A549 (cell line): ENCODE measurements at regions not wholly inside any gene's neighbourhood (a gene's known extent, or its start where the extent isn't known, plus 50 kb on each side); places are given as distances from the start of the nearest gene placed in this dataset.

Experiments used
- ATAC-seq, 2 experiments: fragments of 200-7000 bp in 1 of 2; fragments of >200 bp in 1 of 2; cut with Nextera tagmentation in 1 of 2; cut with Tn5 transposase in 1 of 2; 3 replicates each; pipeline versions ENCODE4 v1.8.0 to v1.9.1; 2018 to 2020; ENCODE audit warnings: mild to moderate bottlenecking in 1 of 2, moderate library complexity in 1 of 2
- CTCF ChIA-PET: fragments of 300-600 bp; sonication (Branson Sonifier 250); formaldehyde crosslinking; extraction: SDS; loops from one replicate; lab custom pipeline; 2021; ENCODE audit warnings: antibody characterized with exemption, inconsistent platforms; lab: Yijun Ruan, JAX
- POLR2A ChIA-PET: fragments of 350-600 bp; formaldehyde crosslinking; extraction: SDS; loops from one replicate; lab custom pipeline; 2021; ENCODE audit warnings: antibody characterized with exemption, inconsistent platforms; lab: Yijun Ruan, JAX
- DNase-seq, 2 experiments: peaks; one replicate each; pipeline versions ENCODE4 v3.0.0 to v3.0.0-alpha.2; 2011 to 2016; ENCODE audit warnings: low read depth in 1 of 2, low spot score in 1 of 2
- FAIRE-seq: peaks from 2 replicates; lab custom pipeline; 2011; peaks lifted over from hg19 to GRCh38; lab: Jason Lieb, UNC
- H3K27ac ChIP-seq, 2 experiments: fragments of >200 bp; sonication (Bioruptor Twin); formaldehyde crosslinking; 3 replicates each; pipeline ENCODE4 v1.5.1; 2016 to 2017
- H3K4me1 ChIP-seq: fragments of >200 bp; sonication (Bioruptor Twin); formaldehyde crosslinking; 3 replicates; pipeline ENCODE4 v1.6.1; 2016
- H3K4me2 ChIP-seq: fragments of >200 bp; sonication (Bioruptor Twin); formaldehyde crosslinking; 3 replicates; pipeline ENCODE4 v1.6.1; 2016
- H3K4me3 ChIP-seq: fragments of >200 bp; sonication (Bioruptor Twin); formaldehyde crosslinking; 3 replicates; pipeline ENCODE4 v1.5.1; 2016
- H3K9me3 ChIP-seq: fragments of >200 bp; sonication (Bioruptor Twin); formaldehyde crosslinking; 3 replicates; pipeline ENCODE4 v1.6.1; 2016
- ATOH8 ChIP-seq: fragments of 250-450 bp; sonication (Bioruptor Pico); IDR thresholded peaks from 2 replicates; pipeline ENCODE4 v1.5.0; 2020; ENCODE audit warnings: low read depth, mild to moderate bottlenecking, moderate library complexity
- CBX8 ChIP-seq: fragments of 200-600 bp; sonication (generic); IDR thresholded peaks from 2 replicates; pipeline ENCODE4 v1.6.1; 2016
- CEBPB ChIP-seq, 2 experiments: fragments of >200 bp in 1 of 2; sonication (Bioruptor Twin) in 1 of 2; formaldehyde crosslinking in 1 of 2; IDR thresholded peaks; 2 replicates each; pipeline ENCODE4 v1.6.1; 2012 to 2016
- CHD4 ChIP-seq: fragments of 200-600 bp; sonication (generic); IDR thresholded peaks from 2 replicates; pipeline ENCODE4 v1.6.1; 2016; ENCODE audit warnings: antibody characterized with exemption, mild to moderate bottlenecking, borderline replicate concordance
- EHMT2 ChIP-seq: fragments of 200-600 bp; sonication (generic); IDR thresholded peaks from 2 replicates; pipeline ENCODE4 v1.6.1; 2016; ENCODE audit warnings: antibody characterized with exemption, low read depth, mild to moderate bottlenecking, moderate library complexity
- ESRRA ChIP-seq: fragments of 150-350 bp; IDR thresholded peaks from 2 replicates; pipeline ENCODE4 v1.6.1; 2014; ENCODE audit warnings: mild to moderate bottlenecking, low read length, borderline replicate concordance
- FOXS1 ChIP-seq: fragments of 250-450 bp; sonication (Bioruptor Pico); IDR thresholded peaks from 2 replicates; pipeline ENCODE4 v1.5.0; 2020; ENCODE audit warnings: mild to moderate bottlenecking, moderate library complexity
- GATA3 ChIP-seq: IDR thresholded peaks from 2 replicates; pipeline ENCODE4 v1.6.1; 2012; ENCODE audit warnings: borderline replicate concordance
- HMGXB4 ChIP-seq: fragments of 250-450 bp; sonication (Bioruptor Pico); IDR thresholded peaks from 2 replicates; pipeline ENCODE4 v1.5.0; 2021; ENCODE audit warnings: mild to moderate bottlenecking, moderate library complexity, borderline replicate concordance
- HOXB13 ChIP-seq: fragments of 250-450 bp; sonication (Bioruptor Pico); IDR thresholded peaks from 2 replicates; pipeline ENCODE4 v1.5.0; 2020; ENCODE audit warnings: low read depth, mild to moderate bottlenecking, moderate library complexity
- JUN ChIP-seq, 2 experiments: fragments of >200 bp; sonication (Bioruptor Twin); formaldehyde crosslinking; IDR thresholded peaks; 2 replicates in 1 of 2; 3 replicates in 1 of 2; pipeline ENCODE4 v1.6.1; 2016 to 2017
- JUNB ChIP-seq: fragments of >200 bp; sonication (Bioruptor Twin); formaldehyde crosslinking; IDR thresholded peaks from 2 replicates; pipeline ENCODE4 v1.6.1; 2016
- KDM1A ChIP-seq: fragments of 200-600 bp; sonication (generic); IDR thresholded peaks from 2 replicates; pipeline ENCODE4 v1.6.1; 2016; ENCODE audit warnings: low read depth, mild to moderate bottlenecking
- KDM5A ChIP-seq: fragments of 200-600 bp; sonication (generic); IDR thresholded peaks from 2 replicates; pipeline ENCODE4 v1.6.1; 2016; ENCODE audit warnings: antibody characterized with exemption, mild to moderate bottlenecking
- MAX ChIP-seq: IDR thresholded peaks from 2 replicates; pipeline ENCODE4 v1.6.1; 2012
- MYC ChIP-seq: IDR thresholded peaks from 2 replicates; pipeline ENCODE4 v1.6.1; 2012; ENCODE audit warnings: mild to moderate bottlenecking, inconsistent platforms, low read length, improper control_type of control experiment, borderline replicate concordance
- NR3C1 ChIP-seq: fragments of >200 bp; sonication (Bioruptor Twin); formaldehyde crosslinking; IDR thresholded peaks from 3 replicates; pipeline ENCODE4 v1.6.1; 2017
- POLR2A ChIP-seq: IDR thresholded peaks from 2 replicates; pipeline ENCODE4 v1.6.1; 2012; ENCODE audit warnings: mild to moderate bottlenecking, low read length
- RAD21 ChIP-seq, 2 experiments: fragments of >200 bp in 1 of 2; sonication (Bioruptor Twin) in 1 of 2; formaldehyde crosslinking in 1 of 2; IDR thresholded peaks in 1 of 2; conservative IDR thresholded peaks in 1 of 2; 2 replicates in 1 of 2; 3 replicates in 1 of 2; pipeline ENCODE4 v1.6.1; 2012 to 2018; ENCODE audit warnings: inconsistent platforms in 1 of 2
- RARB ChIP-seq: fragments of 250-450 bp; sonication (Bioruptor Pico); IDR thresholded peaks from 2 replicates; pipeline ENCODE4 v1.8.0; 2021; ENCODE audit warnings: mild to moderate bottlenecking, moderate library complexity
- RCOR1 ChIP-seq: fragments of 150-350 bp; IDR thresholded peaks from 2 replicates; pipeline ENCODE4 v1.6.1; 2014; ENCODE audit warnings: antibody characterized with exemption, low read length, low read depth
- SMC3 ChIP-seq: fragments of >200 bp; sonication (Bioruptor Twin); formaldehyde crosslinking; IDR thresholded peaks from 3 replicates; pipeline ENCODE4 v1.6.1; 2018; ENCODE audit warnings: inconsistent platforms
- SREBF2 ChIP-seq: fragments of 450-650 bp; IDR thresholded peaks from 2 replicates; pipeline ENCODE4 v1.6.1; 2014; ENCODE audit warnings: mild to moderate bottlenecking, moderate library complexity
- USF2 ChIP-seq: fragments of 450-650 bp; IDR thresholded peaks from 2 replicates; pipeline ENCODE4 v1.6.1; 2014; ENCODE audit warnings: antibody characterized with exemption
- ZC3H11A ChIP-seq: fragments of 450-650 bp; IDR thresholded peaks from 2 replicates; pipeline ENCODE4 v1.6.1; 2014; ENCODE audit warnings: antibody characterized with exemption, mild to moderate bottlenecking
- WGBS: methylation state at CpG from one replicate; pipeline ENCODE4 v1.1.6; 2017; ENCODE audit errors: missing lambda C conversion rate; 5-methylcytosine and 5-hydroxymethylcytosine counted together

GRCh38 chr11:22466351-22466750, 128.2 kb downstream of the SLC17A6 start:
- POLR2A ChIA-PET, result no interaction called here
- FAIRE-seq (no peak), ATAC-seq (no peak), DNase-seq (no peak)
- Histone ChIP-seq H3K4me2 (no peak overlapping the region), H3K9me3 (no peaks in the 10 kb centered on the region), H3K27ac (no peak overlapping the region), H3K4me1 (no peaks in the 10 kb centered on the region)
- CTCF ChIA-PET, result no interaction called here
- TF ChIP-seq NR3C1 (no peak), USF2 (no peak), RCOR1 (no peak), GATA3 (no peak), MYC (no peak), KDM5A (no peak), FOXS1 (CRISPR knock-in tag) (no peak), EHMT2 (no peak), POLR2A (no peak), SMC3 (no peak), JUN (IDR thresholded peaks at IDR 0.05) (no peak), JUNB (no peak), RARB (CRISPR knock-in tag) (no peak), KDM1A (no peak), ESRRA (no peak), HMGXB4 (CRISPR knock-in tag) (no peak), CBX8 (no peak), CHD4 (no peak)
- TF ChIP-seq, all 56 proteins: peak for 0
- no peak overlapping the region for H3K4me3 ChIP-seq

GRCh38 chr11:22465620-22466019, 127.4 kb downstream of the SLC17A6 start:
- ChIA-PET POLR2A (no interaction called here), CTCF (interaction anchor here (0.7 kb wide), 1 partner anchor 141 kb away, joined by 3 read pairs; no protein-coding TSS in a partner anchor)
- Histone ChIP-seq H3K4me3 (no peak overlapping the region), H3K4me2 (no peak overlapping the region), H3K27ac (no peak overlapping the region), H3K4me1 (no peaks in the 10 kb centered on the region), H3K9me3 (no peaks in the 10 kb centered on the region)
- no peak for TF ChIP-seq HOXB13
- no peak for TF ChIP-seq HMGXB4 (CRISPR knock-in tag)
- no peak for TF ChIP-seq ATOH8 (CRISPR knock-in tag)
- no peak for TF ChIP-seq MAX
- TF ChIP-seq ZC3H11A, result no peak
- no peak for TF ChIP-seq SREBF2
- TF ChIP-seq JUN (IDR thresholded peaks at IDR 0.05), result no peak
- TF ChIP-seq EHMT2, result no peak
- TF ChIP-seq KDM5A, result no peak
- no peak for TF ChIP-seq SMC3
- TF ChIP-seq CEBPB (IDR thresholded peaks at IDR 0.05), result no peak
- no peak for TF ChIP-seq RAD21 (conservative IDR thresholded peaks at IDR 0.05 in 1 of 2, IDR thresholded peaks at IDR 0.05 in 1 of 2)
- no peak for TF ChIP-seq GATA3
- WGBS, result 0% methylated on average over 1 of the region's 1 CpG
- no peak for ATAC-seq
- no peak for FAIRE-seq
- no peak for DNase-seq
